ENCODE measurements at regions not wholly inside any gene's neighbourhood (a gene's known extent, or its start where the extent isn't known, plus 50 kb on each side); places are given as distances from the start of the nearest gene placed in this dataset.

DNA sequence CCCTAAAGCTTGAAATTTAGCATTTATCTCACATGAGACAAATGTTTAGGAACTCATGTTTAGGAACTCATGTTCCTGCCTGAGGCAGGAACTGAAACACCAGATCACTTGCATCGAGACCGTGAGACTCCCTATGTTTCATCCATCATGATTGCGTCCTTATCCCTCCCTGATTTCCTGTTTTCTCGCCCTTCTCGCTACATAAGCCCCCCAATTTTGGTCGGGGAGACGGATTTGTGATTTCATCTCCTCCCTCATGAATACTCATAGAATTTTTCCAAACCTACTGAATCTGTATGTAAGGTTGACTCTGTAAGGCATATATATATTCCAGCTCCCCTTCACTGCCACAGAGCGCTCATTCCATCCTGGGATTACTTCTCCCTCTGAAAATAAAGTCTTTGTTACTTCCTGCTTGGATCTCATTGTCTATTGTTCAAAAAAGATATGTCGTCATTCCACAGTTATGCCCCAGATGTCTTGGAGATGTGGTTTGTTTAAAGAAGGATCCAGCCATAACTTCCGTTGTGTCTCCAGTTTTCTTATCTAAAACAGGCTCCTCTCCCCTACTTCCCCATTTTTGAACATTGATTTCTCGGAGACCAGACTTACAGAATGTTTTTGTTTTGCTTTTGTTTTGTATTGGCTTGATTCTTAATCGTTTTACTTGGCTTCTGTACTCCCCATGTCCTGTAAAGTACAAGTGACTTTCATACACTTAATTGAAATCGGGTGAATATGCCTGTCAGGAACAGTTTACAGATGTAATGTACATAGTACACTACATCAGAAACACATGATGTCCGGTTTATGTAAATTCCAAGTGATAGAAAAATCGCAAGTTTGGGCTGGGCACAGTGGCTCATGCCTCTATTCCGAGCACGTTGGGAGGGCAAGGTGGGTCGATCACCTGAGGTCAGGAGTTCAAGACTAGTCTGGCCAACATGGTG is 118.7 kb downstream of the HFE start:
- TF ChIP-seq, protein P1, sequence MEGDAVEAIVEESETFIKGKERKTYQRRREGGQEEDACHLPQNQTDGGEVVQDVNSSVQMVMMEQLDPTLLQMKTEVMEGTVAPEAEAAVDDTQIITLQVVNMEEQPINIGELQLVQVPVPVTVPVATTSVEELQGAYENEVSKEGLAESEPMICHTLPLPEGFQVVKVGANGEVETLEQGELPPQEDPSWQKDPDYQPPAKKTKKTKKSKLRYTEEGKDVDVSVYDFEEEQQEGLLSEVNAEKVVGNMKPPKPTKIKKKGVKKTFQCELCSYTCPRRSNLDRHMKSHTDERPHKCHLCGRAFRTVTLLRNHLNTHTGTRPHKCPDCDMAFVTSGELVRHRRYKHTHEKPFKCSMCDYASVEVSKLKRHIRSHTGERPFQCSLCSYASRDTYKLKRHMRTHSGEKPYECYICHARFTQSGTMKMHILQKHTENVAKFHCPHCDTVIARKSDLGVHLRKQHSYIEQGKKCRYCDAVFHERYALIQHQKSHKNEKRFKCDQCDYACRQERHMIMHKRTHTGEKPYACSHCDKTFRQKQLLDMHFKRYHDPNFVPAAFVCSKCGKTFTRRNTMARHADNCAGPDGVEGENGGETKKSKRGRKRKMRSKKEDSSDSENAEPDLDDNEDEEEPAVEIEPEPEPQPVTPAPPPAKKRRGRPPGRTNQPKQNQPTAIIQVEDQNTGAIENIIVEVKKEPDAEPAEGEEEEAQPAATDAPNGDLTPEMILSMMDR (IDR thresholded peaks at IDR 0.05), result no peak
- peak; percentile 72; the same call in 1 of the 2 replicates for TF ChIP-seq POLR2AphosphoS5 (IDR thresholded peaks at IDR 0.05; ENCODE audit: low read depth, low read length)
